CD4-positive, alpha-beta T cell (primary cell): ENCODE measurements at regions not wholly inside any gene's neighbourhood (a gene's known extent, or its start where the extent isn't known, plus 50 kb on each side); places are given as distances from the start of the nearest gene placed in this dataset.

Experiments used
- ATAC-seq: fragments of 200-7000 bp; cut with Tn5 transposase; one replicate; pipeline ENCODE4 v1.10.0; 2022; ENCODE audit warnings: mild to moderate bottlenecking; ENCODE audit not compliant: poor library complexity
- CTCF ChIA-PET: fragments of 350-600 bp; sonication (Branson Sonifier 250); formaldehyde crosslinking; loops from one replicate; lab custom pipeline; 2021; ENCODE audit warnings: antibody characterized with exemption, inconsistent platforms; lab: Charles Lee
- POLR2A ChIA-PET: fragments of 350-600 bp; sonication (Branson Sonifier 250); formaldehyde crosslinking; loops from one replicate; lab custom pipeline; 2021; ENCODE audit warnings: antibody characterized with exemption, inconsistent platforms; lab: Charles Lee
- DNase-seq, 14 experiments: peaks; one replicate each; pipeline ENCODE4 v3.0.0-alpha.2; 2013 to 2020; ENCODE audit warnings: mixed read lengths in 2 of 14
- H3K27ac ChIP-seq, 2 donors: one replicate each; pipeline versions ENCODE4 v1.5.1 to v1.7.0; 2013; ENCODE audit warnings: low read length in 2 of 2, low read depth in 1 of 2, mild to moderate bottlenecking in 1 of 2
- H3K27me3 ChIP-seq, 2 experiments: 1 replicate in 1 of 2; 2 replicates in 1 of 2; pipeline versions ENCODE4 v1.6.1 to v1.7.0; 2013; ENCODE audit warnings: low read length in 2 of 2, control low read depth in 1 of 2, mild to moderate bottlenecking in 1 of 2, moderate library complexity in 1 of 2; ENCODE audit not compliant: insufficient read depth in 2 of 2, control insufficient read depth in 1 of 2
- H3K36me3 ChIP-seq: one replicate; pipeline ENCODE4 v1.6.1; 2013; ENCODE audit warnings: low read length, control low read depth; ENCODE audit not compliant: insufficient read depth
- H3K4me1 ChIP-seq: one replicate; pipeline ENCODE4 v1.6.1; 2013; ENCODE audit warnings: low read length, control low read depth; ENCODE audit not compliant: insufficient read depth
- H3K4me3 ChIP-seq: one replicate; pipeline ENCODE4 v1.5.1; 2013; ENCODE audit warnings: mild to moderate bottlenecking, low read length, moderate library complexity
- H3K9me3 ChIP-seq, 2 experiments: 1 replicate in 1 of 2; 2 replicates in 1 of 2; pipeline versions ENCODE4 v1.6.1 to v1.7.0; 2013; ENCODE audit warnings: low read length in 2 of 2, mild to moderate bottlenecking in 2 of 2, control low read depth in 1 of 2, moderate library complexity in 1 of 2; ENCODE audit not compliant: control insufficient read depth in 1 of 2, insufficient read depth in 1 of 2
- H3K27ac Mint-ChIP-seq: one replicate; pipeline ENCODE4 v1.8.0; 2020; ENCODE audit warnings: mixed read lengths
- H3K27me3 Mint-ChIP-seq: one replicate; pipeline ENCODE4 v1.8.0; 2021; ENCODE audit warnings: mixed read lengths
- H3K36me3 Mint-ChIP-seq: one replicate; pipeline ENCODE4 v1.8.0; 2021; ENCODE audit warnings: low read depth, mixed read lengths
- H3K4me1 Mint-ChIP-seq: one replicate; pipeline ENCODE4 v1.8.0; 2021; ENCODE audit warnings: low read depth, mixed read lengths
- H3K4me3 Mint-ChIP-seq: one replicate; pipeline ENCODE4 v1.8.0; 2020; ENCODE audit warnings: mild to moderate bottlenecking, mixed read lengths
- H3K9me3 Mint-ChIP-seq: one replicate; pipeline ENCODE4 v1.8.0; 2020; ENCODE audit warnings: mixed read lengths
- CTCF ChIP-seq: fragments of 200-600 bp; IDR thresholded peaks from one replicate; pipeline ENCODE4 v1.8.0; 2022; ENCODE audit warnings: antibody characterized with exemption, mild to moderate bottlenecking
- intact Hi-C, 2 experiments: fragments of 100-400 bp; cut with DNase I in 1 of 2; cut with micrococcal nuclease in 1 of 2; formaldehyde crosslinking; loops; one replicate each; pipeline versions ENCODE4 v1.15.1 to v1.9.0; 2023 to 2025; cut with DNase I, micrococcal nuclease

- Mint-ChIP-seq H3K27ac (no peak overlapping the region), H3K4me1 (no peaks in the 10 kb centered on the region), H3K9me3 (peaks cover 5% of the 10 kb centered on the region), H3K4me3 (no peak overlapping the region), H3K36me3 (no peaks in the 10 kb centered on the region), H3K27me3 (no peaks in the 10 kb centered on the region)
- DNase-seq (no peak), ATAC-seq (no peak)
- Histone ChIP-seq H3K4me3 (no peak overlapping the region), H3K27me3 (no peaks in the 10 kb centered on the region), H3K27ac (no peak overlapping the region), H3K4me1 (no peaks in the 10 kb centered on the region), H3K9me3 (no peaks in the 10 kb centered on the region), H3K36me3 (no peaks in the 10 kb centered on the region)
- ChIA-PET POLR2A (no interaction called here), CTCF (no interaction called here)
- no peak for TF ChIP-seq CTCF
- intact Hi-C loops = no loop called here
Measured at GRCh38 chr4:126799971-126800574, 832.7 kb upstream of the INTU start.

GRCh38 chr4:126800575-126801141, 832.1 kb upstream of the INTU start:
- Mint-ChIP-seq H3K27ac (no peak overlapping the region), H3K4me3 (no peak overlapping the region), H3K27me3 (no peaks in the 10 kb centered on the region), H3K9me3 (peaks cover 5% of the 10 kb centered on the region), H3K36me3 (no peaks in the 10 kb centered on the region), H3K4me1 (no peaks in the 10 kb centered on the region)
- no peaks in the 10 kb centered on the region for H3K36me3 ChIP-seq
- CTCF ChIA-PET = no interaction called here
- H3K9me3 ChIP-seq = no peaks in the 10 kb centered on the region
- POLR2A ChIA-PET = no interaction called here
- no peaks in the 10 kb centered on the region for H3K27me3 ChIP-seq
- DNase-seq (no peak), ATAC-seq (no peak)
- intact Hi-C loops = no loop called here
- no peaks in the 10 kb centered on the region for H3K4me1 ChIP-seq
- no peak overlapping the region for H3K4me3 ChIP-seq
- no peak overlapping the region for H3K27ac ChIP-seq
- TF ChIP-seq CTCF = no peak

- Histone ChIP-seq H3K4me3 (no peak overlapping the region), H3K4me1 (no peaks in the 10 kb centered on the region), H3K27ac (no peak overlapping the region), H3K36me3 (no peaks in the 10 kb centered on the region), H3K9me3 (no peaks in the 10 kb centered on the region), H3K27me3 (no peaks in the 10 kb centered on the region)
- no peak for TF ChIP-seq CTCF
- DNase-seq (no peak), ATAC-seq (no peak)
- Mint-ChIP-seq H3K27me3 (no peaks in the 10 kb centered on the region), H3K4me1 (no peaks in the 10 kb centered on the region), H3K36me3 (no peaks in the 10 kb centered on the region), H3K27ac (no peak overlapping the region), H3K4me3 (no peak overlapping the region), H3K9me3 (peaks cover 5% of the 10 kb centered on the region)
- intact Hi-C loops = no loop called here
- POLR2A ChIA-PET = no interaction called here
- CTCF ChIA-PET = no interaction called here
Measured at GRCh38 chr4:126807132-126807531, 825.6 kb upstream of the INTU start.
